ENCODE measurements at regions not wholly inside any gene's neighbourhood (a gene's known extent, or its start where the extent isn't known, plus 50 kb on each side); places are given as distances from the start of the nearest gene placed in this dataset.

DNA sequence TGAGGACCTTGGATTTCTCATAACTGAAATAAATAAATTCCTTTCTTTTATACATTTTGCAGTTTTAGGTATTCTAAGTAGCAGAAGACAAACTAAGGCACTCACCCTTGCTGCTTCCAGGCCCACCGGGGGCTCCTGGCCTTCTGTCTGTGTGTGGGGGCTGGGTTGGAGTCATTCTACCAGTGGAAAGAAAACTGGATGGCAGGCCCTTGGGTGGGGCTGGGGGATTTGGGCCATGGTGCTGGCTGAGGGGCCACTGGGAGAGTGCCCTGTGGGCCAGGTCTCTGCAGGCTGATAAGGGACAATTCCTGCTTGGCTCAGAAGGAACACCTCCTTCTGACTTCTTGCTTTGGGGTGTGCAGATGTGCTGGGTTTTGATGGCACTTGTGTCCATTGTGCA, 54.0 kb upstream of the CSF3R start:
- H3K27me3 ChIP-seq: peaks cover 0 to 39% (median 8%) of the 10 kb centered on the region in 9 donors

GRCh38 chr1:36534711-36535412, 52.1 kb upstream of the CSF3R start:
- H3K27me3 ChIP-seq: peaks cover 0 to 32% (median 8%) of the 10 kb centered on the region in 9 donors
- no peak overlapping the region for H3K27ac ChIP-seq
- intact Hi-C loops (cut with DNase I): no loop called here
- H3K36me3 ChIP-seq: no peaks in the 10 kb centered on the region
- DNase-seq (no peak), ATAC-seq (no peak)
- whole genome bisulfite sequencing, 4 donors: 64 to 71% (median 68%) methylated on average over 12 of the region's 12 CpGs
- TF ChIP-seq POLR2A (IDR thresholded peaks at IDR 0.05): no peak
- no peak for TF ChIP-seq CTCF (IDR thresholded peaks at IDR 0.05)
- H3K9me3 ChIP-seq: peaks cover 0 to 8% (median 0%) of the 10 kb centered on the region in 12 donors
- no peaks in the 10 kb centered on the region for H3K4me1 ChIP-seq
- no peak overlapping the region for H3K4me3 ChIP-seq

More for the DNA sequence above, 54.0 kb upstream of the CSF3R start:
- WGBS, 4 donors: 70 to 92% (median 78%) methylated on average over 1 of the region's 1 CpG
- no peak for TF ChIP-seq CTCF (IDR thresholded peaks at IDR 0.05)
- TF ChIP-seq POLR2A (IDR thresholded peaks at IDR 0.05): no peak
- H3K27ac ChIP-seq: no peak overlapping the region
- DNase-seq: no peak
- intact Hi-C loops (cut with DNase I): no loop called here
- no peak overlapping the region for H3K4me3 ChIP-seq
- H3K9me3 ChIP-seq: peaks cover 0 to 8% (median 0%) of the 10 kb centered on the region in 12 donors
- H3K4me1 ChIP-seq: no peaks in the 10 kb centered on the region
- no peaks in the 10 kb centered on the region for H3K36me3 ChIP-seq
- no peak for ATAC-seq

DNA sequence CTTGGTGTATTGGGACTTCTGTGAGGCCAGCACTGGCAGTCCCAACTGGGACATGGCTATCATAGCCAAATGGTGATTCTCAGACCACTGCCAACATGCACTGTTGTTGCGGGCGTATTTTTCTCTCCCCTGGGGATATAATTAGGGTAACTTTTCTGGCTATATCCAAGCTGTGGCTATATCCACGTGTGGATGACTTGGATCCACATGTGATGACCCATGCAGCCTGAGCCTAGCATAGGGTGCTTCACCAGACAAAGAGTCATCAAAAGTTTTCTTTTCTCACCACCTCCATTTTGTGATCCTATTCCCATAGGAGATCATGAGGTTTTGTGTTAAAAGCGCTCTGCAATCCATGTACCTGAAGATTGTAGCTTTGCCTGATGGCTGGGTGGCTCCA, 51.2 kb upstream of the CSF3R start:
- intact Hi-C loops (cut with DNase I): no loop called here
- no peaks in the 10 kb centered on the region for H3K4me1 ChIP-seq
- no peak overlapping the region for H3K27ac ChIP-seq
- no peak for DNase-seq
- 56 to 78% (median 70%) methylated on average over 4 of the region's 4 CpGs for WGBS, 4 donors
- H3K27me3 ChIP-seq: peaks cover 0 to 34% (median 11%) of the 10 kb centered on the region in 9 donors
- H3K36me3 ChIP-seq: no peaks in the 10 kb centered on the region
- ATAC-seq: no peak
- peaks cover 0 to 8% (median 0%) of the 10 kb centered on the region in 12 donors for H3K9me3 ChIP-seq
- TF ChIP-seq CTCF (IDR thresholded peaks at IDR 0.05): no peak
- no peak for TF ChIP-seq POLR2A (IDR thresholded peaks at IDR 0.05)
- no peak overlapping the region for H3K4me3 ChIP-seq

DNA sequence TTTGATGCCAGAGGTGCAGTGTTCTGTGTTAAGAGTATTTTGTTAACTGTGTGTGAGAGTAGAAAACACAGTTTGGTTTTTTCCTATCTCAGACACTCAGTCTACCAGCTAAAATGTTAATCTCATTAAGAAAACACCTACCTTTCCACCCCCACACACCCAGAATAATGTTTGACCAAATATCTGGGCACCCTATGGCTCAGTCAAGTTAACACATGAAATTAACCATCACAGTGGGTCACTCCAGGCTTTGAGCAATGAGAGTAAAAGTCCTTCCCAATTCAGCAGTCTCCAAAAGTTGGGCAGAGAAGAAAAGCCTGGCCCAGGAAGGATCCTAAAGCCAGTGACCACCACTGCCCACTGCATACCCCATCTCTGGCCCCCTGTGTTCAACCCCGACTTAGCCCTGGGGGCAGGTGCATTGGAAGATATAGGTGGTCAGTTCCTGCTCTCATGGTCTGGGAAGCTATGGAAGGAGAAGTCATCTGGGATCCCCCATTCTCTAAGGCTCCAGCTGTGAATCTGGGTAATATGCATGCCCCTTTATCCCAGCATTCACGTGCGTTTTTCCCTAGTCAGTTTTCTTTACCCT, 50.2 kb upstream of the CSF3R start:
- 71 to 90% (median 85%) methylated on average over 3 of the region's 3 CpGs for WGBS, 4 donors
- Histone ChIP-seq H3K27ac (no peak overlapping the region), H3K36me3 (no peaks in the 10 kb centered on the region), H3K9me3 (peaks cover 0 to 8% (median 0%) of the 10 kb centered on the region in 12 donors), H3K27me3 (peaks cover 0 to 38% (median 10%) of the 10 kb centered on the region in 9 donors), H3K4me1 (no peaks in the 10 kb centered on the region), H3K4me3 (no peak overlapping the region)
- ATAC-seq (no peak), DNase-seq (no peak)
- intact Hi-C loops (cut with DNase I): no loop called here
- no peak for TF ChIP-seq POLR2A (IDR thresholded peaks at IDR 0.05)
- no peak for TF ChIP-seq CTCF (IDR thresholded peaks at IDR 0.05)

All from heart left ventricle (tissue), 16 donors.